ENCODE measurements at regions not wholly inside any gene's neighbourhood (a gene's known extent, or its start where the extent isn't known, plus 50 kb on each side); places are given as distances from the start of the nearest gene placed in this dataset.
A peak's percentile ranks its signal among the peaks of the same experiment; 100 is the strongest.

- DNase-seq, result no peak
Measured at GRCh38 chr11:32531528-32531927, 52.1 kb upstream of the EIF3M start.

GRCh38 chr11:32529994-32530588 is 53.5 kb upstream of the EIF3M start:
- DNase-seq, result no peak

DNA sequence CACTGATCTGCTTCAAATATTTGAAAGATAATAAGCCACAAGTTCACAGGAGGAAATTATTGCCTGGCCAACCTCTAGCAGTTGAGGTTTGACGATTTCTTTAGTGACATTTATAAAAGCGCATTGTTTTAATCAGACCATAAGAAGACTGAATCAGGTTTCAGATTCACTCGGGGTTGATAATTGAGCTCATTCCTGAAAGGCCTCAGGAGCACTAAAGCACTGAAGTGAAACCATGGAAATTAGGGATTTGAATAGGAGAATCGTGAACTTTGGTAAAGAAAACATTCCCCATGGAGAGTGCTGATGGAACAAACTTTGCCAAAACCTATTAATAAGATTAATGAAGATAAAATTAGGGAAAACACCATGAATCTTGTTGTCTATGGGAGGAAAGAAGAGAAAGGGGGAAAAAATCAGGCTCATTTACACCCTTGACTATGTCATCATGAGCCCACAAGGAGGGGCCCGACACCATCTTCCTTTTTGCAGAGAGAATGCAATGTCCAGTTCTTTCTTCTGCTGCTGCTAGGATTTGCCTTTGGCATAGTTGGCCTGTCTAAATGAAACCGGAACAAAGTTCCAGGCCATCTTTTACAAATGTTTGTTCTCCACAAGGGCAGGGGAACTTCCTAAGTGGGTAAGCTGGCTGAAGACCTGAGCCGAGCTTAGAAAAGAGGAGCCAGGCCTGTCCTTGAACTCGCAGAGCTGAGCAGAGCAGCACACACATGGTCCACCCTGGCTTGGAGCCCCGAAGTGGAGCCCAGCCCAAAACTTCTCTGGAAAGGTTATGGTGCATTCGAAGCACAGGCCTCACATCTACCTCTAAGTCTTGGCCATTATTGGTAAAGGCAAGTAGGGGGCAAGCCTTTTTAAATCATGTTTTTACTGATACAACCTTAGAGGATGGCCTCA is 56.1 kb upstream of the EIF3M start:
- DNase-seq, result peak; percentile 62

- peak; percentile 35 for DNase-seq
Measured at GRCh38 chr11:32526760-32527159, 56.9 kb upstream of the EIF3M start.

GRCh38 chr11:32511926-32512325 is 71.7 kb upstream of the EIF3M start:
- DNase-seq, result no peak

DNA sequence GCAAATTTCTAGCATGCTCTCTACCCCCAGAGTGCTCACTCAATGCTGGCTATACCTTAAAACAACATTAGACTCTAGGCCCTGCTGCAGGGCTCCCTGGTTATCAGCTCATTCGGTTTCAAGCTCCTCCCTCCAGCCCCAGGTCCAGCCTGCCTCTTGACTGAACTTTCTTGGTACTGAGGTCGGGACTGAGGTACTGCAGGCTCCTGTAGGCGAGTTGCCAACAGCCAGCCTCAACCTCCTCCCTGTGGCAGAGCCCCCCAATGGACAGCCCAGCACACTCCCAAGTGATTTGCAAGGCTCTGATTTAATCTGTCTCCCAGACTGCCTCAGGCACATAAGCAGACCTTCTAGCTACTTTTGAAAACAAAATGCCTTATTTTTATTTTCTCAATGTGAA is 73.6 kb upstream of the EIF3M start:
- DNase-seq, result no peak

DNA sequence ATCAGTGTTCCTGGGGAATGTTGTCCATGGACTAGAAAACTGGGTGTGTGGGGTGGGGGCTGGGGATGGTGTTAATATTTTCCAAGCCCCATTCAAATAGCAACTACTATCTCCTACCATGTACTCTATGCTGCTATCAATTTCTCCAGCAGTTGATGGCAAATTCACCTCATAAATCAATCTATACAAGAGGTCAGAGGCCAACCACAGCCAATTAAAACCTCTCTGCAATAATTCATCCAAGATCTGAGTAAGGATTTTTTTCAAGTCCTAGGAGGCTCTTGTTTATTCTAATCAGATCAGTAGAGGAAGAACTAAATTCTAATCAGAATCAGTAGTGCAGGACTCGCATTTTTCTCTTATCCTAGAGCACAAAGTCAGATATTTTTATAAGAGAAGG is 73.4 kb upstream of the WT1 start:
- DNase-seq, result no peak

- DNase-seq, result no peak
Measured at GRCh38 chr11:32500001-32500400, 64.7 kb upstream of the WT1 start.

DNA sequence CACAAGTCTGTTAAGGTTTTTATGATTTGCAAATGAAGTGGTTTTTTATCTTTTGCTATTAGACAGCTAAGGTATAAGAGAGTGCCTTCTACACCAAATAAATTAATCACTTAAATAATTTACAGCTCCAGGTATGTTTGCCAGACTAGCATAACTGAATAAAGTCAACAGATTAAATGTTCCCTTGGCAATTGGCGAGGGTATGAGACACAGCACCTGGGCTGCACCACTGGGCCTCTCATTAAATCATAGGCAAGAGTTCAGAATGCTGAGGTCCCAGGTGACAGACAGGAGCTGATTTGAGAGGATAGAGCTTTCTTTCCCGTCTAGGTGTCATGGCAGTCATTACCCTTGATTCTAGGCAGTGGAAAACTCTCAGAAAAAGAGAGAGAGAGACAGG is 62.6 kb upstream of the WT1 start:
- DNase-seq, result no peak

- DNase-seq, result no peak
Measured at GRCh38 chr11:32494629-32495028, 59.3 kb upstream of the WT1 start.

- DNase-seq, result no peak
Measured at GRCh38 chr11:32489464-32489863, 54.1 kb upstream of the WT1 start.

GRCh38 chr11:32487270-32487669 is 51.9 kb upstream of the WT1 start:
- no peak for DNase-seq

- DNase-seq, result no peak
Measured at GRCh38 chr11:32485733-32486132, 50.4 kb upstream of the WT1 start.

Data from left kidney (tissue), 1 donor.